K562 (cell line): ENCODE measurements at regions not wholly inside any gene's neighbourhood (a gene's known extent, or its start where the extent isn't known, plus 50 kb on each side); places are given as distances from the start of the nearest gene placed in this dataset.

Experiments used
- ATAC-seq: fragments of 200-7000 bp; cut with Tn5 transposase; 3 replicates; pipeline ENCODE4 v1.9.1; 2020; ENCODE audit warnings: moderate library complexity
- BruUV-seq: library from RNA; stranded (reverse); fragments of 400-500 nt; replicated peaks from 2 replicates; lab custom pipeline; 2021; lab: Mats Ljungman, UMichigan
- CTCF ChIA-PET: fragments of 300-600 bp; formaldehyde crosslinking; extraction: SDS; loops from one replicate; lab custom pipeline; 2021; ENCODE audit warnings: low intra/inter-chr PET ratio; lab: Yijun Ruan, JAX
- POLR2A ChIA-PET: fragments of 300-600, 350-650 bp; sonication (Branson Sonifier 250); formaldehyde crosslinking; extraction: SDS; loops from one replicate; lab custom pipeline; 2021; ENCODE audit warnings: antibody characterized with exemption, inconsistent platforms; lab: Yijun Ruan, JAX
- DNase-seq, 4 experiments: peaks; one replicate each; pipeline versions ENCODE4 v3.0.0 to v3.0.0-alpha.2; 2011 to 2018; ENCODE audit warnings: low spot score in 3 of 4, mixed read lengths in 3 of 4; ENCODE audit errors: extremely low read depth in 1 of 4
- FAIRE-seq: peaks from 2 replicates; lab custom pipeline; 2011; peaks lifted over from hg19 to GRCh38; lab: Jason Lieb, UNC
- H2AFZ ChIP-seq: 2 replicates; pipeline ENCODE4 v1.6.0; 2011; ENCODE audit warnings: low read depth, low read length, control low read depth, inconsistent platforms
- H3K27ac ChIP-seq: fragments of 200-600 bp; 3 replicates; pipeline ENCODE4 v1.8.0; 2011; ENCODE audit warnings: low read depth, mild to moderate bottlenecking, control low read depth, inconsistent platforms, low read length, moderate library complexity, mixed read lengths; ENCODE audit errors: extremely low read depth
- H3K27me3 ChIP-seq, 2 experiments: fragments of 300-600 bp in 1 of 2; 2 replicates in 1 of 2; 3 replicates in 1 of 2; pipeline versions ENCODE4 v1.6.0 to v1.8.0; 2011; ENCODE audit warnings: inconsistent platforms in 2 of 2, low read length in 2 of 2, mild to moderate bottlenecking in 1 of 2, mixed read lengths in 1 of 2, moderate library complexity in 1 of 2; ENCODE audit not compliant: control insufficient read depth in 2 of 2, insufficient read depth in 2 of 2
- H3K36me3 ChIP-seq: fragments of 300-600 bp; 3 replicates; pipeline ENCODE4 v1.8.0; 2011; ENCODE audit warnings: mild to moderate bottlenecking, low read length, inconsistent platforms; ENCODE audit not compliant: control insufficient read depth, insufficient read depth
- H3K4me1 ChIP-seq, 2 experiments: fragments of 200-600 bp in 1 of 2; replicated peaks in 1 of 2; 2 replicates in 1 of 2; 3 replicates in 1 of 2; pipeline versions ENCODE4 v1.5.1 to v1.8.0; 2011; ENCODE audit warnings: inconsistent platforms in 2 of 2, low read length in 2 of 2, mild to moderate bottlenecking in 1 of 2, mixed read lengths in 1 of 2, moderate library complexity in 1 of 2; ENCODE audit not compliant: control insufficient read depth in 2 of 2, insufficient read depth in 2 of 2
- H3K4me2 ChIP-seq: 2 replicates; pipeline ENCODE4 v1.6.1; 2011; ENCODE audit warnings: low read length, control low read depth, inconsistent platforms, mixed read lengths; ENCODE audit not compliant: insufficient read depth
- H3K4me3 ChIP-seq: fragments of 200-600 bp; sonication (generic), shearing (Covaris generic); 2 replicates; pipeline ENCODE4 v1.5.1; 2016; ENCODE audit warnings: control low read depth, inconsistent platforms
- H3K79me2 ChIP-seq: fragments of 200-600 bp; 3 replicates; pipeline ENCODE4 v1.8.0; 2011; ENCODE audit warnings: low read length, inconsistent platforms; ENCODE audit not compliant: control insufficient read depth, insufficient read depth
- H3K9ac ChIP-seq, 2 experiments: 2 replicates each; pipeline versions ENCODE4 v1.6.0 to v1.6.1; 2011; ENCODE audit warnings: low read depth in 2 of 2, low read length in 2 of 2, control low read depth in 1 of 2, inconsistent platforms in 1 of 2, mild to moderate bottlenecking in 1 of 2, mixed read lengths in 1 of 2; ENCODE audit not compliant: insufficient read depth in 1 of 2
- H3K9me1 ChIP-seq: one replicate; pipeline ENCODE4 v1.6.0; 2011; ENCODE audit warnings: inconsistent platforms, mild to moderate bottlenecking, low read length, moderate library complexity; ENCODE audit not compliant: control insufficient read depth, insufficient read depth
- H3K9me3 ChIP-seq: replicated peaks from 2 replicates; pipeline ENCODE4 v1.5.1; 2011; ENCODE audit warnings: low read depth, low read length, inconsistent platforms; ENCODE audit not compliant: control insufficient read depth, insufficient read depth
- H4K20me1 ChIP-seq: replicated peaks from 2 replicates; pipeline ENCODE4 v1.6.1; 2011; ENCODE audit warnings: low read length, inconsistent platforms, mixed read lengths; ENCODE audit not compliant: control insufficient read depth, insufficient read depth
- ELF1 ChIP-seq: fragments of 200-800 bp; sonication (Bioruptor generic); IDR thresholded peaks from 2 replicates; pipeline ENCODE4 v1.6.1; 2016; ENCODE audit warnings: missing genetic modification characterization, missing compliant biosample characterization
- ESRRA ChIP-seq: fragments of 450-650 bp; IDR thresholded peaks from 2 replicates; pipeline ENCODE4 v1.6.1; 2014; ENCODE audit warnings: low read depth, mild to moderate bottlenecking, moderate library complexity, borderline replicate concordance
- FOS ChIP-seq: IDR thresholded peaks from 3 replicates; pipeline ENCODE4 v1.6.1; 2011; ENCODE audit not compliant: insufficient read length; ENCODE audit errors: extremely low read depth
- JUNB ChIP-seq: fragments of 450-650 bp; formaldehyde crosslinking; conservative IDR thresholded peaks from 2 replicates; pipeline ENCODE4 v1.4.0; 2020; ENCODE audit warnings: mild to moderate bottlenecking
- MAZ ChIP-seq, 2 experiments: fragments of 450-650 bp in 1 of 2; sonication (generic) in 1 of 2; formaldehyde crosslinking; IDR thresholded peaks in 1 of 2; conservative IDR thresholded peaks in 1 of 2; 2 replicates each; pipeline versions ENCODE4 v1.4.0 to v1.5.0; 2020; ENCODE audit warnings: mild to moderate bottlenecking in 1 of 2, missing genetic modification reagents in 1 of 2
- MYNN ChIP-seq, 2 experiments: sonication (generic); formaldehyde crosslinking in 1 of 2; IDR thresholded peaks; 2 replicates each; pipeline versions ENCODE4 v1.5.0 to v1.6.1; 2016 to 2020; ENCODE audit warnings: antibody characterized with exemption in 1 of 2, missing genetic modification reagents in 1 of 2
- PRPF4 ChIP-seq: fragments of 200-400 bp; formaldehyde crosslinking; IDR thresholded peaks from one replicate; pipeline ENCODE4 v1.6.1; 2017; ENCODE audit warnings: low read length, low read depth, mild to moderate bottlenecking; ENCODE audit not compliant: insufficient read depth, poor library complexity, severe bottlenecking
- TRIM28 ChIP-seq: fragments of 450-650 bp; IDR thresholded peaks from 2 replicates; pipeline ENCODE4 v1.6.1; 2017
- ZBTB34 ChIP-seq: fragments of 250-450 bp; sonication (Bioruptor Pico); IDR thresholded peaks from 2 replicates; pipeline ENCODE4 v1.8.0; 2021; ENCODE audit warnings: mild to moderate bottlenecking, moderate library complexity
- ZBTB8A ChIP-seq: fragments of 450-650 bp; IDR thresholded peaks from 2 replicates; pipeline ENCODE4 v1.6.1; 2018; ENCODE audit warnings: mild to moderate bottlenecking, moderate library complexity; ENCODE audit not compliant: partially characterized antibody
- ZKSCAN8 ChIP-seq: fragments of 200-800 bp; sonication (Bioruptor generic); IDR thresholded peaks from 2 replicates; pipeline ENCODE4 v1.6.1; 2016; ENCODE audit warnings: missing genetic modification characterization, missing compliant biosample characterization
- ZNF408 ChIP-seq: fragments of 250-450 bp; sonication (Bioruptor Pico); IDR thresholded peaks from 2 replicates; pipeline ENCODE4 v1.4.0; 2020; ENCODE audit warnings: low read depth, mild to moderate bottlenecking, moderate library complexity
- whole genome bisulfite sequencing: fragments of 100-300 bp; shearing (Covaris generic); methylation state at CpG from one replicate; pipeline ENCODE4 v1.1.6; 2016; ENCODE audit warnings: low coverage, mixed read lengths; ENCODE audit not compliant: insufficient coverage; ENCODE audit errors: missing lambda C conversion rate; 5-methylcytosine and 5-hydroxymethylcytosine counted together
- in situ Hi-C: fragments of 300-500 bp; cut with MboI; formaldehyde crosslinking; loops from 4 replicates; pipeline ENCODE4 v1.15.0; 2018; ENCODE audit warnings: inconsistent platforms, mixed read lengths
- intact Hi-C: fragments of 100-400 bp; cut with micrococcal nuclease; formaldehyde crosslinking; loops from 2 replicates; pipeline ENCODE4 v1.14.2; 2022
- TF ChIP-seq, protein P1 (sequence below), 2 experiments: fragments of 450-650 bp in 1 of 2; sonication (generic) in 1 of 2; formaldehyde crosslinking in 1 of 2; IDR thresholded peaks; 2 replicates each; pipeline versions ENCODE4 v1.7.1 to v1.9.0; 2016 to 2022; ENCODE audit warnings: inconsistent platforms in 1 of 2, mild to moderate bottlenecking in 1 of 2, missing genetic modification reagents in 1 of 2

GRCh38 chr2:61649021-61649420 lies 110.9 kb upstream of the XPO1 start:
- H3K4me1 ChIP-seq = no peaks in the 10 kb centered on the region
- 7% methylated on average over 1 of the region's 2 CpGs for WGBS
- no peaks in the 10 kb centered on the region for H3K27me3 ChIP-seq
- FAIRE-seq (no peak), ATAC-seq (no peak), DNase-seq (no peak)
- H2AFZ ChIP-seq = no peak overlapping the region
- no peaks in the 10 kb centered on the region for H3K79me2 ChIP-seq
- H3K9ac ChIP-seq = no peak overlapping the region
- ChIA-PET POLR2A (interaction anchor here (0.6 kb wide), 1 partner anchor 105 kb away, joined by 3 read pairs; no protein-coding TSS in a partner anchor), CTCF (no interaction called here)
- no peaks in the 10 kb centered on the region for H3K36me3 ChIP-seq
- in situ Hi-C loops (no loop called here), intact Hi-C loops (no loop called here)
- peaks cover 4% of the 10 kb centered on the region for H3K9me3 ChIP-seq
- H3K4me3 ChIP-seq = no peak overlapping the region
- no peaks in the 10 kb centered on the region for H3K9me1 ChIP-seq
- no peak overlapping the region for H3K4me2 ChIP-seq
- no peaks in the 10 kb centered on the region for H4K20me1 ChIP-seq
- no TSS peak for BruUV-seq
- no peak overlapping the region for H3K27ac ChIP-seq
- no peak for TF ChIP-seq ZBTB8A
- no peak for TF ChIP-seq ZBTB34
- no peak for TF ChIP-seq TRIM28
- no peak for TF ChIP-seq JUNB (CRISPR knock-in tag)
- no peak for TF ChIP-seq FOS
- TF ChIP-seq PRPF4 = no peak
- TF ChIP-seq MAZ (CRISPR knock-in tag; conservative IDR thresholded peaks at IDR 0.05 in 1 of 2, IDR thresholded peaks at IDR 0.05 in 1 of 2) = no peak
- TF ChIP-seq ELF1 = no peak
- TF ChIP-seq ZKSCAN8 (CRISPR knock-in tag) = no peak
- TF ChIP-seq, protein P1, sequence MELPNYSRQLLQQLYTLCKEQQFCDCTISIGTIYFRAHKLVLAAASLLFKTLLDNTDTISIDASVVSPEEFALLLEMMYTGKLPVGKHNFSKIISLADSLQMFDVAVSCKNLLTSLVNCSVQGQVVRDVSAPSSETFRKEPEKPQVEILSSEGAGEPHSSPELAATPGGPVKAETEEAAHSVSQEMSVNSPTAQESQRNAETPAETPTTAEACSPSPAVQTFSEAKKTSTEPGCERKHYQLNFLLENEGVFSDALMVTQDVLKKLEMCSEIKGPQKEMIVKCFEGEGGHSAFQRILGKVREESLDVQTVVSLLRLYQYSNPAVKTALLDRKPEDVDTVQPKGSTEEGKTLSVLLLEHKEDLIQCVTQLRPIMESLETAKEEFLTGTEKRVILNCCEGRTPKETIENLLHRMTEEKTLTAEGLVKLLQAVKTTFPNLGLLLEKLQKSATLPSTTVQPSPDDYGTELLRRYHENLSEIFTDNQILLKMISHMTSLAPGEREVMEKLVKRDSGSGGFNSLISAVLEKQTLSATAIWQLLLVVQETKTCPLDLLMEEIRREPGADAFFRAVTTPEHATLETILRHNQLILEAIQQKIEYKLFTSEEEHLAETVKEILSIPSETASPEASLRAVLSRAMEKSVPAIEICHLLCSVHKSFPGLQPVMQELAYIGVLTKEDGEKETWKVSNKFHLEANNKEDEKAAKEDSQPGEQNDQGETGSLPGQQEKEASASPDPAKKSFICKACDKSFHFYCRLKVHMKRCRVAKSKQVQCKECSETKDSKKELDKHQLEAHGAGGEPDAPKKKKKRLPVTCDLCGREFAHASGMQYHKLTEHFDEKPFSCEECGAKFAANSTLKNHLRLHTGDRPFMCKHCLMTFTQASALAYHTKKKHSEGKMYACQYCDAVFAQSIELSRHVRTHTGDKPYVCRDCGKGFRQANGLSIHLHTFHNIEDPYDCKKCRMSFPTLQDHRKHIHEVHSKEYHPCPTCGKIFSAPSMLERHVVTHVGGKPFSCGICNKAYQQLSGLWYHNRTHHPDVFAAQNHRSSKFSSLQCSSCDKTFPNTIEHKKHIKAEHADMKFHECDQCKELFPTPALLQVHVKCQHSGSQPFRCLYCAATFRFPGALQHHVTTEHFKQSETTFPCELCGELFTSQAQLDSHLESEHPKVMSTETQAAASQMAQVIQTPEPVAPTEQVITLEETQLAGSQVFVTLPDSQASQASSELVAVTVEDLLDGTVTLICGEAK (IDR thresholded peaks at IDR 0.05) = no peak
- TF ChIP-seq, protein P1 (CRISPR knock-in tag; IDR thresholded peaks at IDR 0.05) = no peak
- no peak for TF ChIP-seq ESRRA
- TF ChIP-seq ZNF408 (CRISPR knock-in tag) = no peak
- TF ChIP-seq MYNN (IDR thresholded peaks at IDR 0.05) = no peak
- TF ChIP-seq MYNN (CRISPR knock-in tag; IDR thresholded peaks at IDR 0.05) = no peak
